H9 (cell line): ENCODE measurements at regions not wholly inside any gene's neighbourhood (a gene's known extent, or its start where the extent isn't known, plus 50 kb on each side); places are given as distances from the start of the nearest gene placed in this dataset.

Experiments used
- DNase-seq: peaks from one replicate; pipeline ENCODE4 v3.0.0-alpha.2; 2017
- H2AFZ ChIP-seq: one replicate; pipeline ENCODE4 v1.6.1; 2013; ENCODE audit warnings: mild to moderate bottlenecking, low read length, control low read depth, moderate library complexity
- H2AK5ac ChIP-seq: 2 replicates; pipeline ENCODE4 v1.6.1; 2013; ENCODE audit warnings: low read length, control low read depth, mixed read lengths; ENCODE audit not compliant: insufficient read length
- H2BK120ac ChIP-seq: one replicate; pipeline ENCODE4 v1.6.1; 2013; ENCODE audit warnings: low read depth, mild to moderate bottlenecking, low read length, control low read depth, inconsistent platforms; ENCODE audit not compliant: poor library complexity, severe bottlenecking
- H2BK12ac ChIP-seq: 2 replicates; pipeline ENCODE4 v1.6.1; 2013; ENCODE audit warnings: low read length, control low read depth, mixed read lengths, low read depth; ENCODE audit not compliant: insufficient read length
- H2BK15ac ChIP-seq: 2 replicates; pipeline ENCODE4 v1.6.1; 2013; ENCODE audit warnings: low read depth, low read length, control low read depth
- H2BK20ac ChIP-seq: one replicate; pipeline ENCODE4 v1.6.1; 2013; ENCODE audit warnings: low read depth, mild to moderate bottlenecking, low read length, control low read depth, inconsistent platforms; ENCODE audit not compliant: poor library complexity, severe bottlenecking
- H2BK5ac ChIP-seq: 2 replicates; pipeline ENCODE4 v1.6.1; 2013; ENCODE audit warnings: low read length, control low read depth, mixed read lengths; ENCODE audit not compliant: insufficient read length
- H3K14ac ChIP-seq: 2 replicates; pipeline ENCODE4 v1.6.1; 2013; ENCODE audit warnings: low read length, control low read depth; ENCODE audit not compliant: insufficient read depth
- H3K18ac ChIP-seq: 2 replicates; pipeline ENCODE4 v1.6.1; 2013; ENCODE audit warnings: low read depth, mild to moderate bottlenecking, mixed read lengths, low read length, control low read depth; ENCODE audit not compliant: insufficient read length
- H3K23ac ChIP-seq: 2 replicates; pipeline ENCODE4 v1.6.1; 2013; ENCODE audit warnings: low read length, control low read depth, mixed read lengths, low read depth; ENCODE audit not compliant: insufficient read length
- H3K23me2 ChIP-seq: 2 replicates; pipeline ENCODE4 v1.6.1; 2013; ENCODE audit warnings: low read depth, mild to moderate bottlenecking, mixed read lengths, low read length, control low read depth; ENCODE audit not compliant: insufficient read length, poor library complexity, severe bottlenecking
- H3K27ac ChIP-seq: 2 replicates; pipeline ENCODE4 v1.5.1; 2013; ENCODE audit warnings: low read length, control low read depth, mixed read lengths, low read depth; ENCODE audit not compliant: insufficient read length
- H3K27me3 ChIP-seq: 2 replicates; pipeline ENCODE4 v1.6.1; 2013; ENCODE audit warnings: low read length, control low read depth, inconsistent platforms; ENCODE audit not compliant: insufficient read depth
- H3K4ac ChIP-seq: 2 replicates; pipeline ENCODE4 v1.6.1; 2013; ENCODE audit warnings: low read depth, mild to moderate bottlenecking, control low read depth, inconsistent platforms, low read length, moderate library complexity
- H3K4me1 ChIP-seq: 2 replicates; pipeline ENCODE4 v1.6.1; 2013; ENCODE audit warnings: low read length, control low read depth, inconsistent platforms; ENCODE audit not compliant: insufficient read depth
- H3K4me2 ChIP-seq: 2 replicates; pipeline ENCODE4 v1.6.1; 2013; ENCODE audit warnings: low read length, control low read depth, mixed read lengths; ENCODE audit not compliant: insufficient read length, insufficient read depth
- H3K56ac ChIP-seq: 2 replicates; pipeline ENCODE4 v1.6.1; 2013; ENCODE audit warnings: low read depth, mild to moderate bottlenecking, mixed read lengths, low read length, control low read depth; ENCODE audit not compliant: insufficient read length
- H3K79me1 ChIP-seq: 2 replicates; pipeline ENCODE4 v1.6.1; 2013; ENCODE audit warnings: low read depth, mild to moderate bottlenecking, moderate library complexity, low read length, control low read depth, inconsistent platforms; ENCODE audit not compliant: insufficient read depth, poor library complexity, severe bottlenecking
- H3K79me2 ChIP-seq: 2 replicates; pipeline ENCODE4 v1.6.1; 2013; ENCODE audit warnings: low read length, control low read depth, inconsistent platforms; ENCODE audit not compliant: insufficient read depth
- H3K9ac ChIP-seq: 2 replicates; pipeline ENCODE4 v1.6.1; 2013; ENCODE audit warnings: low read length, control low read depth, mixed read lengths; ENCODE audit not compliant: insufficient read length; ENCODE audit errors: extremely low read depth
- H3K9me3 ChIP-seq: one replicate; pipeline ENCODE4 v1.6.1; 2013; ENCODE audit warnings: low read depth, low read length, inconsistent platforms; ENCODE audit not compliant: control insufficient read depth
- H3T11ph ChIP-seq: one replicate; pipeline ENCODE4 v1.6.1; 2013; ENCODE audit warnings: mild to moderate bottlenecking, low read length, control low read depth, inconsistent platforms
- H4K20me1 ChIP-seq: one replicate; pipeline ENCODE4 v1.6.1; 2013; ENCODE audit not compliant: control insufficient read depth, insufficient read length, insufficient read depth
- H4K5ac ChIP-seq: 2 replicates; pipeline ENCODE4 v1.6.1; 2013; ENCODE audit warnings: low read depth, mild to moderate bottlenecking, mixed read lengths, low read length, control low read depth; ENCODE audit not compliant: insufficient read length
- H4K8ac ChIP-seq: replicated peaks from 2 replicates; pipeline ENCODE4 v1.6.1; 2013; ENCODE audit warnings: low read length, control low read depth, mixed read lengths, low read depth; ENCODE audit not compliant: insufficient read length
- H4K91ac ChIP-seq: 2 replicates; pipeline ENCODE4 v1.6.1; 2013; ENCODE audit warnings: low read depth, mild to moderate bottlenecking, moderate library complexity, mixed read lengths, low read length, control low read depth; ENCODE audit not compliant: insufficient read length
- H3K27ac Mint-ChIP-seq, 3 experiments: 2 replicates in 2 of 3; 3 replicates in 1 of 3; pipeline ENCODE4 v1.8.0; 2020 to 2021; ENCODE audit warnings: mixed read lengths in 3 of 3, mild to moderate bottlenecking in 1 of 3, moderate library complexity in 1 of 3
- H3K27me3 Mint-ChIP-seq: 2 replicates; pipeline ENCODE4 v1.8.0; 2021; ENCODE audit warnings: low read depth, mild to moderate bottlenecking, moderate library complexity, mixed read lengths
- H3K36me3 Mint-ChIP-seq, 3 experiments: 2 replicates in 2 of 3; 3 replicates in 1 of 3; pipeline ENCODE4 v1.8.0; 2020 to 2021; ENCODE audit warnings: low read depth in 3 of 3, mixed read lengths in 3 of 3; ENCODE audit not compliant: insufficient read depth in 1 of 3
- H3K4me1 Mint-ChIP-seq, 2 experiments: 2 replicates each; pipeline ENCODE4 v1.8.0; 2020; ENCODE audit warnings: mixed read lengths in 2 of 2
- H3K4me3 Mint-ChIP-seq, 2 experiments: 2 replicates in 1 of 2; 3 replicates in 1 of 2; pipeline ENCODE4 v1.8.0; 2020 to 2021; ENCODE audit warnings: mild to moderate bottlenecking in 2 of 2, mixed read lengths in 2 of 2, moderate library complexity in 1 of 2
- H3K9me3 Mint-ChIP-seq, 2 experiments: 2 replicates in 1 of 2; 3 replicates in 1 of 2; pipeline ENCODE4 v1.8.0; 2020; ENCODE audit warnings: mild to moderate bottlenecking in 2 of 2, mixed read lengths in 2 of 2, moderate library complexity in 1 of 2
- TF ChIP-seq, protein P1 (sequence below): fragments of 200-600 bp; sonication (generic); conservative IDR thresholded peaks from 3 replicates; pipeline ENCODE4 v1.8.0; 2021; ENCODE audit warnings: antibody characterized with exemption, mild to moderate bottlenecking

- H4K20me1 ChIP-seq, result no peaks in the 10 kb centered on the region
- no peak overlapping the region for H3K27ac ChIP-seq
- H2BK15ac ChIP-seq, result no peak overlapping the region
- H2BK5ac ChIP-seq, result no peak overlapping the region
- H2BK20ac ChIP-seq, result no peak overlapping the region
- TF ChIP-seq, protein P1, sequence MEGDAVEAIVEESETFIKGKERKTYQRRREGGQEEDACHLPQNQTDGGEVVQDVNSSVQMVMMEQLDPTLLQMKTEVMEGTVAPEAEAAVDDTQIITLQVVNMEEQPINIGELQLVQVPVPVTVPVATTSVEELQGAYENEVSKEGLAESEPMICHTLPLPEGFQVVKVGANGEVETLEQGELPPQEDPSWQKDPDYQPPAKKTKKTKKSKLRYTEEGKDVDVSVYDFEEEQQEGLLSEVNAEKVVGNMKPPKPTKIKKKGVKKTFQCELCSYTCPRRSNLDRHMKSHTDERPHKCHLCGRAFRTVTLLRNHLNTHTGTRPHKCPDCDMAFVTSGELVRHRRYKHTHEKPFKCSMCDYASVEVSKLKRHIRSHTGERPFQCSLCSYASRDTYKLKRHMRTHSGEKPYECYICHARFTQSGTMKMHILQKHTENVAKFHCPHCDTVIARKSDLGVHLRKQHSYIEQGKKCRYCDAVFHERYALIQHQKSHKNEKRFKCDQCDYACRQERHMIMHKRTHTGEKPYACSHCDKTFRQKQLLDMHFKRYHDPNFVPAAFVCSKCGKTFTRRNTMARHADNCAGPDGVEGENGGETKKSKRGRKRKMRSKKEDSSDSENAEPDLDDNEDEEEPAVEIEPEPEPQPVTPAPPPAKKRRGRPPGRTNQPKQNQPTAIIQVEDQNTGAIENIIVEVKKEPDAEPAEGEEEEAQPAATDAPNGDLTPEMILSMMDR, result no peak
- H3K27me3 ChIP-seq, result no peaks in the 10 kb centered on the region
- H3K4me1 Mint-ChIP-seq, result peaks cover 0 to 10% of the 10 kb centered on the region in 2 experiments; a peak in 3 of 4 replicates
- H3K23me2 ChIP-seq, result no peaks in the 10 kb centered on the region
- no peak overlapping the region for H2BK12ac ChIP-seq
- H3K4ac ChIP-seq, result no peak overlapping the region
- H3K36me3 Mint-ChIP-seq, result no peaks in the 10 kb centered on the region
- no peaks in the 10 kb centered on the region for H3K79me1 ChIP-seq
- H3K9me3 ChIP-seq, result no peaks in the 10 kb centered on the region
- no peaks in the 10 kb centered on the region for H3K79me2 ChIP-seq
- no peak overlapping the region for H3K4me2 ChIP-seq
- H3K18ac ChIP-seq, result no peak overlapping the region
- no peak overlapping the region for H4K8ac ChIP-seq
- H3K56ac ChIP-seq, result no peak overlapping the region
- H3K23ac ChIP-seq, result no peak overlapping the region
- no peak overlapping the region for H3K27ac Mint-ChIP-seq
- H2AFZ ChIP-seq, result no peak overlapping the region
- peaks cover 7% of the 10 kb centered on the region; the same call in 1 of the 2 replicates for H3K27me3 Mint-ChIP-seq
- no peak overlapping the region for H3K14ac ChIP-seq
- no peaks in the 10 kb centered on the region for H3K4me1 ChIP-seq
- no peak overlapping the region for H3K4me3 Mint-ChIP-seq
- H4K91ac ChIP-seq, result no peak overlapping the region
- DNase-seq, result no peak
- no peak overlapping the region for H2AK5ac ChIP-seq
- H3K9ac ChIP-seq, result no peak overlapping the region
- no peak overlapping the region for H4K5ac ChIP-seq
- no peak overlapping the region for H3T11ph ChIP-seq
- H3K9me3 Mint-ChIP-seq, result no peaks in the 10 kb centered on the region
- no peak overlapping the region for H2BK120ac ChIP-seq
These were observed 1389.4 kb downstream of the SUCLG1 start for GRCh38 chr2:83069724-83070123.
